Right lobe of liver (tissue), 6 donors: ENCODE measurements at regions not wholly inside any gene's neighbourhood (a gene's known extent, or its start where the extent isn't known, plus 50 kb on each side); places are given as distances from the start of the nearest gene placed in this dataset.

ENCODE experiments used
- ATAC-seq, 4 donors: fragments of 200-7000 bp; cut with Tn5 transposase; one replicate each; pipeline ENCODE4 v1.9.1; 2020; ENCODE audit warnings: mild to moderate bottlenecking in 4 of 4, moderate library complexity in 4 of 4
- DNase-seq, 3 donors: peaks; one replicate each; pipeline ENCODE4 v3.0.0-alpha.2; 2020
- H3K27ac ChIP-seq, 3 donors: fragments of 200-600 bp; one replicate each; pipeline ENCODE4 v1.8.0; 2022
- H3K27me3 ChIP-seq, 2 donors: fragments of 200-600 bp; one replicate each; pipeline ENCODE4 v1.8.0; 2022
- H3K36me3 ChIP-seq, 4 donors: fragments of 200-600 bp; sonication (generic) in 1 of 4; one replicate each; pipeline versions ENCODE4 v1.5.1 to v1.8.0; 2017 to 2022; ENCODE audit warnings: control low read depth in 1 of 4
- H3K4me1 ChIP-seq, 4 donors: fragments of 200-600 bp; sonication (generic) in 1 of 4; one replicate each; pipeline versions ENCODE4 v1.5.1 to v1.8.0; 2017 to 2022; ENCODE audit warnings: control low read depth in 1 of 4
- H3K4me3 ChIP-seq, 3 donors: fragments of 200-600 bp; one replicate each; pipeline ENCODE4 v1.8.0; 2022
- H3K9me3 ChIP-seq, 4 donors: fragments of 200-600 bp; sonication (generic) in 1 of 4; one replicate each; pipeline versions ENCODE4 v1.5.1 to v1.8.0; 2017 to 2022; ENCODE audit warnings: control low read depth in 1 of 4
- POLR2A ChIP-seq: fragments of 450-650 bp; IDR thresholded peaks from one replicate; pipeline ENCODE4 v1.6.1; 2017; ENCODE audit warnings: antibody characterized with exemption, mild to moderate bottlenecking
- WGBS: methylation state at CpG from one replicate; pipeline ENCODE4 v1.1.6; 2018; ENCODE audit warnings: low coverage, low lambda C conversion rate; ENCODE audit not compliant: insufficient coverage; ENCODE audit errors: missing lambda C conversion rate; 5-methylcytosine and 5-hydroxymethylcytosine counted together
- intact Hi-C, 2 donors: fragments of 100-400 bp; cut with DNase I; formaldehyde crosslinking; loops; one replicate each; pipeline versions ENCODE4 v1.11.2 to v1.14.1; 2022
- TF ChIP-seq, protein P1 (sequence below), 4 donors: fragments of 200-600 bp in 3 of 4; fragments of 450-650 bp in 1 of 4; IDR thresholded peaks; one replicate each; pipeline versions ENCODE4 v1.5.1 to v1.8.0; 2016 to 2022; ENCODE audit warnings: antibody characterized with exemption in 4 of 4, mild to moderate bottlenecking in 2 of 4
- donor health status: DM: no; HTN: yes; CAD: no.
- donor health status: DM: no; HTN: no; CAD: no.
- donor health status: DM: no; HTN: no; CAD: no.
- donor health status: DM: no; HTN: yes; CAD: no.
- donor health status: DM: no; HTN: yes; CAD: no.

GRCh38 chr6:141580988-141581552, 551.7 kb upstream of the GJE1 start:
- no peak for DNase-seq
- no peak overlapping the region for H3K4me3 ChIP-seq
- H3K4me1 ChIP-seq = no peaks in the 10 kb centered on the region
- H3K9me3 ChIP-seq = no peaks in the 10 kb centered on the region
- no peaks in the 10 kb centered on the region for H3K27me3 ChIP-seq
- H3K36me3 ChIP-seq = no peaks in the 10 kb centered on the region
- WGBS = 69% methylated on average over 2 of the region's 2 CpGs
- ATAC-seq = no peak
- no peak for TF ChIP-seq POLR2A
- TF ChIP-seq, protein P1, sequence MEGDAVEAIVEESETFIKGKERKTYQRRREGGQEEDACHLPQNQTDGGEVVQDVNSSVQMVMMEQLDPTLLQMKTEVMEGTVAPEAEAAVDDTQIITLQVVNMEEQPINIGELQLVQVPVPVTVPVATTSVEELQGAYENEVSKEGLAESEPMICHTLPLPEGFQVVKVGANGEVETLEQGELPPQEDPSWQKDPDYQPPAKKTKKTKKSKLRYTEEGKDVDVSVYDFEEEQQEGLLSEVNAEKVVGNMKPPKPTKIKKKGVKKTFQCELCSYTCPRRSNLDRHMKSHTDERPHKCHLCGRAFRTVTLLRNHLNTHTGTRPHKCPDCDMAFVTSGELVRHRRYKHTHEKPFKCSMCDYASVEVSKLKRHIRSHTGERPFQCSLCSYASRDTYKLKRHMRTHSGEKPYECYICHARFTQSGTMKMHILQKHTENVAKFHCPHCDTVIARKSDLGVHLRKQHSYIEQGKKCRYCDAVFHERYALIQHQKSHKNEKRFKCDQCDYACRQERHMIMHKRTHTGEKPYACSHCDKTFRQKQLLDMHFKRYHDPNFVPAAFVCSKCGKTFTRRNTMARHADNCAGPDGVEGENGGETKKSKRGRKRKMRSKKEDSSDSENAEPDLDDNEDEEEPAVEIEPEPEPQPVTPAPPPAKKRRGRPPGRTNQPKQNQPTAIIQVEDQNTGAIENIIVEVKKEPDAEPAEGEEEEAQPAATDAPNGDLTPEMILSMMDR (IDR thresholded peaks at IDR 0.05) = no peak
- intact Hi-C loops = no loop called here
- H3K27ac ChIP-seq = no peak overlapping the region

GRCh38 chr6:141580131-141580530, 552.6 kb upstream of the GJE1 start:
- no peaks in the 10 kb centered on the region for H3K9me3 ChIP-seq
- intact Hi-C loops = no loop called here
- 75% methylated on average over 4 of the region's 4 CpGs for WGBS

GRCh38 chr6:141576751-141577150, 556.0 kb upstream of the GJE1 start:
- TF ChIP-seq, protein P1 (IDR thresholded peaks at IDR 0.05) = no peak
- TF ChIP-seq POLR2A = no peak
- Histone ChIP-seq H3K36me3 (no peaks in the 10 kb centered on the region), H3K27me3 (no peaks in the 10 kb centered on the region), H3K27ac (no peak overlapping the region), H3K9me3 (no peaks in the 10 kb centered on the region), H3K4me3 (no peak overlapping the region), H3K4me1 (no peaks in the 10 kb centered on the region)
- ATAC-seq (no peak), DNase-seq (no peak)
- intact Hi-C loops = no loop called here

More at GRCh38 chr6:141580131-141580530, 552.6 kb upstream of the GJE1 start:
- no peaks in the 10 kb centered on the region for H3K4me1 ChIP-seq
- no peak for ATAC-seq
- H3K36me3 ChIP-seq = no peaks in the 10 kb centered on the region
- no peaks in the 10 kb centered on the region for H3K27me3 ChIP-seq
- H3K27ac ChIP-seq = no peak overlapping the region
- no peak for TF ChIP-seq POLR2A
- TF ChIP-seq, protein P1 (IDR thresholded peaks at IDR 0.05) = no peak
- DNase-seq = no peak
- no peak overlapping the region for H3K4me3 ChIP-seq

DNA sequence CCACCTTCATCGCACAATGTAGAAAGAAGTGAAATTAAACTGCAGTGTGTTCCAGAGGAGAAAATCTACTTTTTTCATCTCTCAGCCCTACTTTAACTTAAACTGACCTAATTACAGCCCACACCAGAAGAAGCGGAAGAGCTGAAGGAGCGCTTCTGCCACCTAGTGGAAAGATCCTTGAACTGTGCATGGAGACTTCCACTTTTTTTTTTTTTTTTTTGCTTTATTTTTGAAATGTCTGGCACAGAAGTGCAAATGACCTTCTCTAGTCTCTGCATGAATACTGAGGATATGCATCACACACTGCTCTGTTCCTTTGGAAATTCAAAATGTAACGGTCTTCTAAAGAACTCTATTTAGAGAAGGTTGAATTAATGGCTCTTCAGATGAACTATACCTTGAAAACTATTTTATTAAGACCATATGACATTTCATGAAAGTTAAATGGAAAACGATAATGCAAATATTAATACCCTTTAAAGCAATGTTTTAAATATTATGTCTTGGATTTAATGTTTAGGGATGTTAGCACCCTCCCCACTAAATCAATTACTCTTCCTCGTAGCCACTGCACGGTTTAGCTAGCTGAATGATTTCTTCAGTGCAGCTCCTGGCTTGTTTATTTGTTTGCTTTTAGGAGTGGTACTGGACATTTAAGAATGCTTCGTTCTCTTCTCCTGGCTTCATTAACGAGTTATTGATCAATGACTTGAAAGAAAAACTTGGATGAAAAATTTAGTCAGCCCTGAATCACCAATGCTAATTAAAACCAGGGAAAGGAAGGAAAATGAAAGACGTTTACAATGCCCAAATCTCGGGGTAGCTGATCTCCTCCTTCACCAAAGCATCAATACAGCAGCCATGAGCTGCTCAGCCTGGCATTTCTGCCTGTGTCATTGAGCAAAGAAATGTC, 569.6 kb upstream of the GJE1 start:
- no peaks in the 10 kb centered on the region for H3K9me3 ChIP-seq
- intact Hi-C loops = no loop called here

More for the DNA sequence above, 569.6 kb upstream of the GJE1 start:
- H3K27me3 ChIP-seq = no peaks in the 10 kb centered on the region
- ATAC-seq (peak; percentile 95 to 97 (median 96)), DNase-seq (peak; percentile 37 to 62 (median 52))
- H3K4me1 ChIP-seq = no peaks in the 10 kb centered on the region
- WGBS = 12% methylated on average over 11 of the region's 11 CpGs
- peak overlapping the region; percentile 12 to 52 (median 48) for H3K4me3 ChIP-seq
- no peaks in the 10 kb centered on the region for H3K36me3 ChIP-seq
- TF ChIP-seq POLR2A = no peak
- TF ChIP-seq, protein P1 (IDR thresholded peaks at IDR 0.05) = peak; percentile 82 to 94 (median 84)
- H3K27ac ChIP-seq = peak overlapping the region; percentile 20 to 75 (median 66)
